ENCODE measurements at regions not wholly inside any gene's neighbourhood (a gene's known extent, or its start where the extent isn't known, plus 50 kb on each side); places are given as distances from the start of the nearest gene placed in this dataset.
A peak's percentile ranks its signal among the peaks of the same experiment; 100 is the strongest.

DNA sequence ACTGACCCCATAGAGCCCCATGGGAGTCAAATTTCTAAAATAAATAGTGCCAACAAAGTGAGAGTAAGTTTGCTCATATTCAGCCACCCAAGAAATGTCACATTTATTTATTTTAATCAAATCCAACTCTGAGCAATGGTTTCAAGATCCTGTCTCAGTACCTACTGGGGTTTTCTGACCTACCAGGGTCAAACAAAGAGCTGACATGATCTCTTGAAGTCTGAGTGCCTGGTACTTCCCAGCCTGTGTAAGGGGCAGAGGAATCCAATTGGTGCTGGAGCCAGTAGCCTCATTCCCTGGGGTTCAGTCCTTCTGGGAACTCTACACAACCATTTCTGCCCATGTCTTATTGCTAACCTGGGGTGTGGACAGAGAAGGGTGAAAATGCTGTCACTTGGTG is 104.6 kb upstream of the SERP2 start:
- DNase-seq: no peak
- Mint-ChIP-seq H3K36me3 (peaks cover 9% of the 10 kb centered on the region), H3K4me3 (no peak overlapping the region), H3K27ac (no peak overlapping the region), H3K27me3 (peaks cover 8% of the 10 kb centered on the region), H3K4me1 (peaks cover 4% of the 10 kb centered on the region), H3K9me3 (peaks cover 5% of the 10 kb centered on the region)
- POLR2A ChIA-PET: no interaction called here
- no peak for ATAC-seq (ENCODE audit: low read depth)

DNA sequence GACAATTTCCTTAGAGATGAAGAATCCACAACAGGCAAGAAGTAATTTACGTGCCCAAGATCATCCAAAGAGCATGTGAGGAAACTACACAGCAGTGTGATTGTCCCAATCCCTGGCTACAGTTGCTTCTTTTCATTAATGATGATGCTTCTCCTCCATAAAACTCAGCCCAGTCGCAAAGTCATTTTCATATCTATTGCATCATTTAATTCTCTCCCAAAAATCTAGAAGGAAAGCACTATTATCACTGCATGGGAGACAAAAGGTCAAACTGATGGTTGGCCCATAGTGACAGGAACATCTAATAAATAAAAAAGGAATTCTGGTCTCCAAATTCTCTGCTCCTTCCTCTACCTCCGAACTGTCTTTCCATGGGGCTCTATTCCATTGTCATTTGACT is 103.5 kb upstream of the SERP2 start:
- POLR2A ChIA-PET: no interaction called here
- no peak overlapping the region for H3K4me3 Mint-ChIP-seq
- peaks cover 15% of the 10 kb centered on the region for H3K4me1 Mint-ChIP-seq
- peaks cover 13% of the 10 kb centered on the region for H3K36me3 Mint-ChIP-seq
- H3K9me3 Mint-ChIP-seq: peaks cover 5% of the 10 kb centered on the region
- H3K27me3 Mint-ChIP-seq: peaks cover 8% of the 10 kb centered on the region
- ATAC-seq (ENCODE audit: low read depth) (no peak), DNase-seq (no peak)
- H3K27ac Mint-ChIP-seq: no peak overlapping the region

DNA sequence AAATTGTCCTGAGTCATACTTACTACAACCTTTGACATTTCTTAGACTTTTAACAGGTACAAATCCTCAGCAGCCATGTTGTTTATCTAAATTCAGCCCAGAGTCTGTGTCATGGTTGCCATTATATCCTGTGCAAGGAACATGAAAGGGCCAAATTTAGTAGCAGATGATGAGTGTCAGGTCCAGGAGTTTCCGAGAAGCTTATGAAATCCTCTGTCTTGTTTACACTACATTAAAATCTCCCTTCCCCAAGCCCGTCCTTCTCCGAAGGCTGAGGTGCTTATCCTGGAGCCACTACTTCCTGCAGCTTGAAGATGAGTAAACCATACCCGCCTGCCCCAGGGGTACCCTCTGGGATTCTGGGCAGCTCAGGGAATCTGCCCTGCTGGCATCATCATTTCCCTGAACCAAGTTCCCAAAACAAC is 102.6 kb upstream of the SERP2 start:
- POLR2A ChIA-PET: no interaction called here
- DNase-seq (no peak), ATAC-seq (ENCODE audit: low read depth) (no peak)
- peaks cover 5% of the 10 kb centered on the region for H3K9me3 Mint-ChIP-seq
- peaks cover 18% of the 10 kb centered on the region for H3K36me3 Mint-ChIP-seq
- peaks cover 19% of the 10 kb centered on the region for H3K4me1 Mint-ChIP-seq
- no peak overlapping the region for H3K4me3 Mint-ChIP-seq
- peaks cover 8% of the 10 kb centered on the region for H3K27me3 Mint-ChIP-seq
- no peak overlapping the region for H3K27ac Mint-ChIP-seq

DNA sequence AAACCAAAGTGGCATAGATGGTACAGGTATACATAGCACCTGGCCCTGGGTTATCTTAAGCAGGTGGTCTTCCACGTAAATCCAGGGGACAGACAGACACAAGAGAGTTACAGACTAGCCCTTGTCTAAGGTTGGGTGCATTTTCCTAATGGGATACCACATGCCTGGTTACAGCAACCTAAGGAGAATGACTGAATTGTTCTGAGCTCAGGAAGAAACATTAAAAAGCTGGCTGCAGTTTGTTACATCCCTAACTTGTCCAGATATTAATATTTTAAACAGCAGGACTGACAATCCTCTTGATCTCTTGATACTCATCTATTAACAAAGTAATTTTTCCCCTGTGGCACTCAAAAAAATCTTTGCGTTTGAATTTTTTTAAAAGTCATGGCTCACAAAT is 102.2 kb upstream of the SERP2 start:
- H3K4me1 Mint-ChIP-seq: peaks cover 19% of the 10 kb centered on the region
- H3K9me3 Mint-ChIP-seq: peaks cover 5% of the 10 kb centered on the region
- no peak overlapping the region for H3K27ac Mint-ChIP-seq
- H3K27me3 Mint-ChIP-seq: peaks cover 7% of the 10 kb centered on the region
- DNase-seq (no peak), ATAC-seq (ENCODE audit: low read depth) (no peak)
- peaks cover 18% of the 10 kb centered on the region for H3K36me3 Mint-ChIP-seq
- no peak overlapping the region for H3K4me3 Mint-ChIP-seq
- POLR2A ChIA-PET: no interaction called here

DNA sequence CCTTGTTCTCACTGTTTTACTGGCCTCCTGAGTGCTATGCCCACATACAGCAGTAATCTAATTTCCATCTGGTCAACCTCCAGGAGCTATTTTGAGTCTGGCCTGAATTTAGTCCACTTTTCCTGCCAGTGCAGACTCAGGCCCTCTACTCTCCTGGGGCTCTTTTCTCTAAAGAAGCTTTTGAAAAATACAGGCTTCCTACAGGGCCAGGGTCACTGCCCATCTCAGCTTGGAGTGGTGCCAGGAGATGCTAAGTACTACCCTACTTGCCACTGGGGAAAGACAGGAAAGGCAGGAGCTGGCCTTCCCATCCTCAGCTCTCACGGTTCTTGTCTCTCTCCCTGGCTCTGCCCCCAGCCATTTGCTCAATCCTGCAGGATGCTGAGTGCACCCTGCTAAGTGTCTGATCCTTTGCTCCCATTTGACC is 101.7 kb upstream of the SERP2 start:
- Mint-ChIP-seq H3K4me1 (peaks cover 19% of the 10 kb centered on the region), H3K9me3 (peaks cover 8% of the 10 kb centered on the region), H3K36me3 (peaks cover 18% of the 10 kb centered on the region), H3K4me3 (no peak overlapping the region), H3K27me3 (peaks cover 6% of the 10 kb centered on the region), H3K27ac (no peak overlapping the region)
- DNase-seq (no peak), ATAC-seq (ENCODE audit: low read depth) (no peak)
- POLR2A ChIA-PET: no interaction called here

DNA sequence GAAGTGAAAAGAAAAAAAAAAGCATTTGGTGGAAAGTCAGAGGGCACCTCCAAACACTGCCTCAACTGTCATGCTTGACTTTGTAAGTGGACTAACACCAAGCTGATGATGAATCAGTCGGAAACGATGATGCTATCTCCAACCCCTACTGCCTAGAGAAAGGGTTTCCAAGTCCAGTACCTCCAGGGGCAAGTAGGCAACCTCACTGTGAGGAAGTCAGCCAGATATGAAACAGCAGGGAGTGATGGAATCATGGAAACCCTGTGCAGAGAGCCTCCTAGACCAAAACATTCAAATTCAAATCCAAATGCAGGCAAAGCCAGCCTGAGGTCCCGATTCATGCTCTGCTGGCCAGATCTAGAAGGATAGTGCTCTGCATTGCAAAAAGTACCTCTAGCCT is 100.9 kb upstream of the SERP2 start:
- ATAC-seq (ENCODE audit: low read depth) (no peak), DNase-seq (no peak)
- POLR2A ChIA-PET: no interaction called here
- Mint-ChIP-seq H3K36me3 (peaks cover 17% of the 10 kb centered on the region), H3K4me1 (peaks cover 22% of the 10 kb centered on the region), H3K27ac (no peak overlapping the region), H3K9me3 (peaks cover 6% of the 10 kb centered on the region), H3K4me3 (no peak overlapping the region), H3K27me3 (peaks cover 6% of the 10 kb centered on the region)

DNA sequence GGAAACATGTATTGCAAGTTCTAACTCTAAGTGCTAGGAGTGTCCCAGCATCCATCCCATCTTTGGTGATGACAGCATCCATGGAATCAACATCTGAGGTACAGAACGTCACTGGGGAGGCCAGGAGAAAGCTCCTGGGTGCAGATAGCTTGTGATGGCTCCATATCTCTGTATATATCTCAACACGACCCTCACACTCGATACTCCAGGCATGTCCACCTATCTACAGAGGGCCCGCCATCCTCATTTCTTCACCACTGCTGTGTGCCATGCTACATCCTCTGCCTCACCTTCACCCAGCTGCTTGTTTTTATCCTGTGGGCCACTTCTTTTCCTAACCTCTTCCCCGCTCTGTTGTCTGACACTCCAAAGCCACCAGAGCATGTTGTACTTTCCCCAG is 100.4 kb upstream of the SERP2 start:
- POLR2A ChIA-PET: no interaction called here
- peaks cover 27% of the 10 kb centered on the region for H3K4me1 Mint-ChIP-seq
- ATAC-seq (ENCODE audit: low read depth): no peak
- no peak for DNase-seq
- peak overlapping the region; percentile 55 for H3K27ac Mint-ChIP-seq
- H3K36me3 Mint-ChIP-seq: peaks cover 22% of the 10 kb centered on the region
- peaks cover 3% of the 10 kb centered on the region for H3K27me3 Mint-ChIP-seq
- H3K4me3 Mint-ChIP-seq: no peak overlapping the region
- H3K9me3 Mint-ChIP-seq: peaks cover 7% of the 10 kb centered on the region

DNA sequence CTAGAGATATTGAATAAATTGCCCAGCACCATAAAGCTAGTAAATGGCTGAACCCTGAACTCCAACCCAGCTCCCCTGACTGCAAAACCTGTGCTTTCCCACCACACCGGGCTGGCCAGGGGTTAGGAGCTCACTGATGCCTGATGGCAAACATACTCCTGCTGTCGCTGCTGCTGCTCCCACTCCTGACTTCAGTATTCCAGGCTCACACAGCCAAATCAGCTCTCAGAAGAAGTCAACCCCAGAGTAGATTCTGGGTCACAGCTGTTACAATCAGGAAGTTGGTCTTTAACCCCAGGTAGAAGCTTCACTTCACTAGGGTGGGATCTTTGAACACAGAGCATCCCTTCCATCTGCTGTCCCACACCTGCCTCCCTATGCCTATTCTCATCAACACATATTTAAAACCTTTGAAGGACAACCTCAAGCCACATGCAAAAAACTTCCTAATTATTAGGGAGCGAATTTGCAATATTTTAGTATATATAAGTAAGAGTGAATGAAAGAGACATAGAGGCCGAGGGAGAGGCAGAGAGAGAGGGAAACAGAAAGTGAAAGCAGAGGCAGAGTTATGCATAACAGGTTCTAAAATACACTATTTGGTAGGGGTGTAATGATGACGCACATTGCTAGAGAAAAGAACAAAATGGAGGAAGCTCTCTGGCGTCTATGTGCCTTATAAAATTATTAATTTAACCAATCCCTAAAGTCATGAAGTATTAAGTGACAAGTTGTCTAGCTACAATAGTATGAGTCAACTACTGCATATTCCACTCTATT is 99.4 kb upstream of the SERP2 start:
- Mint-ChIP-seq H3K27me3 (peaks cover 3% of the 10 kb centered on the region), H3K9me3 (peaks cover 7% of the 10 kb centered on the region), H3K4me1 (peaks cover 31% of the 10 kb centered on the region), H3K36me3 (peaks cover 21% of the 10 kb centered on the region), H3K27ac (peak overlapping the region; percentile 94), H3K4me3 (peak overlapping the region; percentile 82)
- no peak for DNase-seq
- peak; percentile 95 for ATAC-seq (ENCODE audit: low read depth)
- POLR2A ChIA-PET: interaction anchor here (0.7 to 1.3 kb wide), 4 partner anchors 132 to 643 kb away, joined by 3 read pairs; partner anchors contain the start of gene TSC22D1

DNA sequence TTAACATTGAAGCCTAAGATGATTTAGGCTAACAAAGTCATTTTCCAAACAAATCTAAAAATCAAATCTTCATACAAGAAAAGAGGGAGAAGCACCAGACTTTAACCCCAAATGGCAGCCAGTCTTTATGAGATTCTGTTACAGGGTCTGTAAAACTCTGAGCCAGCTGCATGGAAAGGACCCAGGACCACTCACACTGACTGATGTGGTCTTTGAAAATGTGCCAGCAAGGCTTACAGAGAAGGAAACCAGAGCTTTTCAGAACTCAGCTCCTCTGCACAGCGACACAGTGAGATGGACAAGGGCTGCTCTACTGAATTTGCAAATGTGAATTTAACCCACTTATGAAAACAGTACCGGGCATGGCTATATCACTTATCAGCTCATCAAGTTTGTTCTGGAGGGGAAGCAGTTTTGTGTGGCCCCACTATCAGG is 98.8 kb upstream of the SERP2 start:
- peaks cover 3% of the 10 kb centered on the region for H3K27me3 Mint-ChIP-seq
- DNase-seq: no peak
- H3K4me3 Mint-ChIP-seq: peak overlapping the region; percentile 82
- ATAC-seq (ENCODE audit: low read depth): peak; percentile 53
- H3K36me3 Mint-ChIP-seq: peaks cover 20% of the 10 kb centered on the region
- H3K9me3 Mint-ChIP-seq: peaks cover 7% of the 10 kb centered on the region
- peaks cover 31% of the 10 kb centered on the region for H3K4me1 Mint-ChIP-seq
- POLR2A ChIA-PET: interaction anchor here (0.9 to 1.3 kb wide), 3 partner anchors 133 to 301 kb away, joined by 3 read pairs; partner anchors contain the start of gene TSC22D1
- H3K27ac Mint-ChIP-seq: peak overlapping the region; percentile 94

DNA sequence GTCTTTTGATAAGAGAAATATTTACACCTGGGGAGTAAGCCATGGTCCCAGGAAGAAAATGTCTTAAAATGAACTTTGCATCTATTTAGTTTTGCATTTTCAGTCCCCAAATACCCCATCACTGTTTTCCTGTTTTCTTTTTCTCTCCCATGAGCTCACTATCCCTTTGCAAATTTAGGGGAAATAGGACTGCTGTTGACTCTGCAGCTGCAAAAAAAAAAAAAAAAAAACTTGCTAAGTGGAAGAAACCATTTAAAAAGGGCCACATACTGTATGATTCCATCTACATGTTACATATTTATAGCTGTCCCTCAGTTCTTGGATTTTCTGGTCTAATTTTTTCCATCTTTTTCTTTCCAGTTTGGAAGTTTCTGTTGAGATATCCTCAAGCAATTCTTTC is 98.2 kb upstream of the SERP2 start:
- Mint-ChIP-seq H3K27me3 (peaks cover 3% of the 10 kb centered on the region), H3K9me3 (peaks cover 7% of the 10 kb centered on the region), H3K27ac (peak overlapping the region; percentile 94), H3K4me3 (peak overlapping the region; percentile 82), H3K4me1 (peaks cover 31% of the 10 kb centered on the region), H3K36me3 (peaks cover 20% of the 10 kb centered on the region)
- DNase-seq (no peak), ATAC-seq (ENCODE audit: low read depth) (no peak)
- POLR2A ChIA-PET: interaction anchor here (1.3 kb wide), 2 partner anchors 134 to 301 kb away, joined by 3 read pairs; partner anchors contain the start of gene TSC22D1

DNA sequence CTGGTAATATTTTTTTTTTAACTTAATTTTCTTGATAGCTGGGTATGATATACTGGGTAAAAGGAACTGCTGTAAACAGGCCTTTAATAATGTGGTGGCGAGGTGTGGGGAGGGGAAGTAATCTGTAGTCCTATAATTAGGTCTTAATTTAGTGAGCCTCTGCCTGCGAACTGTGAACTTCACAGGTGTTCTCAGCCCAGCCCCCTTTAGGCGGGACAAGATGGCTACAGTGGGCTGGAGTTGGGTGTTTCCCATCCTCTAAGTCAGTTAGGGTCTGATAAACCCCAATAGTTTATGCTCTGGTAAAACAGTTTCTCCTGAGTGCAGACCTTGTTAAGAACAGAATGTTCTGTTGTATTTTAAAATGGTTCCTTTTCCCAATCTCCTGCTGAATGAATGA is 97.6 kb upstream of the SERP2 start:
- peaks cover 20% of the 10 kb centered on the region for H3K36me3 Mint-ChIP-seq
- H3K27ac Mint-ChIP-seq: no peak overlapping the region
- peaks cover 3% of the 10 kb centered on the region for H3K27me3 Mint-ChIP-seq
- H3K4me1 Mint-ChIP-seq: peaks cover 31% of the 10 kb centered on the region
- POLR2A ChIA-PET: no interaction called here
- ATAC-seq (ENCODE audit: low read depth): no peak
- no peak overlapping the region for H3K4me3 Mint-ChIP-seq
- H3K9me3 Mint-ChIP-seq: peaks cover 7% of the 10 kb centered on the region
- DNase-seq: no peak

DNA sequence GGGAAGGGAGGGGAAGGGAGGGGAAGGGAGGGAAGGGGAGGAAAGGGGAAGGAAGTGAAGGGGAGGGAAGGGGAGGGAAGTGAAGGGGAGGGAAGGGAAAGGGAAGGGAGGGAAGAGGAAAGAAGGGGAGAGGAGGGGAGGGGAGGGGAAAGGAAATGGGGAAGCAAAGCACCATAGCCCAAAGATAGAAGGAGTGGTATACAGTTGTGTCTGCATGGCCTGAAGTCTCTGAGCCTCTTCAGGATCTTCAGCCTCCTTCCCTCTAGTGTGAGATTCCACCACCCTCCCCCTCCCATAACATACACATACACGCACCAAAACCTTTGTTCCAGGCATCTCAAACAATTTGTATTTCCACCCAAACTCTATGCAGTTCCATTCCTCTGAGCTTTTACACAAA is 96.2 kb upstream of the SERP2 start:
- H3K9me3 Mint-ChIP-seq: peaks cover 7% of the 10 kb centered on the region
- H3K4me1 Mint-ChIP-seq: peaks cover 31% of the 10 kb centered on the region
- H3K36me3 Mint-ChIP-seq: peaks cover 17% of the 10 kb centered on the region
- POLR2A ChIA-PET: no interaction called here
- H3K4me3 Mint-ChIP-seq: no peak overlapping the region
- H3K27me3 Mint-ChIP-seq: peaks cover 2% of the 10 kb centered on the region
- ATAC-seq (ENCODE audit: low read depth) (no peak), DNase-seq (no peak)
- peak overlapping the region; percentile 71 for H3K27ac Mint-ChIP-seq

DNA sequence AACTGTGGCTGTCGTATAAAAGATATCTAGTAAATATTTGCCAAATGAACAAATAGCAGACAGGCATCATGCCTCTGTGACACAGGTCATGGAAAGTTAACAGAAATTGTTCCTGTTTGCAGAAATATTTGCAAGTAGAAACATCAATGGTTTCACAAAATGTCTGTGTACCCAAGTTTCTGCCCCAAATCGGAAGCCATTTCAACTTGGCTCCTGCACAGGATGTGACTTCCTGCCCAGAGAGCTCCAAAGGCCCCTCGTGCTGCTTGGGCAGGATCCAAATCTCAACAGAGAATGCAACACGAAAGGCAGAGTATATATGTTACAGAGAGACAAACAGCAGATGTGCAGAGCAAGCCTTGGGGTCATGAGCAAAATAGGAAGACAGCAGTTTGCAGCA is 95.5 kb upstream of the SERP2 start:
- ATAC-seq (ENCODE audit: low read depth): no peak
- Mint-ChIP-seq H3K27ac (peak overlapping the region; percentile 71), H3K36me3 (peaks cover 17% of the 10 kb centered on the region), H3K4me1 (peaks cover 31% of the 10 kb centered on the region), H3K4me3 (no peak overlapping the region), H3K27me3 (peaks cover 7% of the 10 kb centered on the region), H3K9me3 (peaks cover 7% of the 10 kb centered on the region)
- POLR2A ChIA-PET: no interaction called here
- DNase-seq: no peak

DNA sequence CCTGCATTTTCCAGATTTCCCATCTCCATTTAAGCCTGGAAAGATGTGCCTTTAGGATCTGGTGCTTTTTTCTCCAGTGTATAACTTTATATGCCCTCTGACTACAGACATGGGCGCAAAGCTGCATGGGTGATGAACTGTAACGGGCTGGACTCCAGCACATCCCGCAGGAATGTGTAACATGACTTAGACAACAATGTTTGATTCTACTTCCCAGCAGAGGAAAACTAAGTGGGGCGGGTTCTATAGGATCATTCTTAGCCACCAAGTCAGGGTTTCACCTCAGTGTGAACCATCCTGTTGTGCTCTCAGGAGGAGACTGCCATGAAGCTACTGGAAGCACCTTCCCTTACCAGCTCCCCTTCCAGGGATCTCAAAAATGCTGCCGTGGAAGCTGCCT is 93.2 kb upstream of the SERP2 start:
- ATAC-seq (ENCODE audit: low read depth) (no peak), DNase-seq (no peak)
- Mint-ChIP-seq H3K36me3 (peaks cover 11% of the 10 kb centered on the region), H3K27me3 (peaks cover 16% of the 10 kb centered on the region), H3K4me3 (no peak overlapping the region), H3K27ac (no peak overlapping the region), H3K4me1 (peaks cover 14% of the 10 kb centered on the region), H3K9me3 (peaks cover 7% of the 10 kb centered on the region)
- POLR2A ChIA-PET: no interaction called here

Data from activated naive CD8-positive, alpha-beta T cell treated with anti-CD3 and anti-CD28 coated beads, Interleukin-2, amount 10 ng/mL, durations not matched to agents 7 days and 5 days (primary cell).